K562 (cell line): ENCODE measurements at regions not wholly inside any gene's neighbourhood (a gene's known extent, or its start where the extent isn't known, plus 50 kb on each side); places are given as distances from the start of the nearest gene placed in this dataset.

Source experiments
- ATAC-seq: fragments of 200-7000 bp; cut with Tn5 transposase; 3 replicates; pipeline ENCODE4 v1.9.1; 2020; ENCODE audit warnings: moderate library complexity
- BruUV-seq: library from RNA; stranded (reverse); fragments of 400-500 nt; replicated peaks from 2 replicates; lab custom pipeline; 2021; lab: Mats Ljungman, UMichigan
- CTCF ChIA-PET: fragments of 300-600 bp; formaldehyde crosslinking; extraction: SDS; loops from one replicate; lab custom pipeline; 2021; ENCODE audit warnings: low intra/inter-chr PET ratio; lab: Yijun Ruan, JAX
- POLR2A ChIA-PET: fragments of 300-600, 350-650 bp; sonication (Branson Sonifier 250); formaldehyde crosslinking; extraction: SDS; loops from one replicate; lab custom pipeline; 2021; ENCODE audit warnings: antibody characterized with exemption, inconsistent platforms; lab: Yijun Ruan, JAX
- DNase-seq, 4 experiments: peaks; one replicate each; pipeline versions ENCODE4 v3.0.0 to v3.0.0-alpha.2; 2011 to 2018; ENCODE audit warnings: low spot score in 3 of 4, mixed read lengths in 3 of 4; ENCODE audit errors: extremely low read depth in 1 of 4
- FAIRE-seq: peaks from 2 replicates; lab custom pipeline; 2011; peaks lifted over from hg19 to GRCh38; lab: Jason Lieb, UNC
- H2AFZ ChIP-seq: 2 replicates; pipeline ENCODE4 v1.6.0; 2011; ENCODE audit warnings: low read depth, low read length, control low read depth, inconsistent platforms
- H3K27ac ChIP-seq: fragments of 200-600 bp; 3 replicates; pipeline ENCODE4 v1.8.0; 2011; ENCODE audit warnings: low read depth, mild to moderate bottlenecking, control low read depth, inconsistent platforms, low read length, moderate library complexity, mixed read lengths; ENCODE audit errors: extremely low read depth
- H3K27me3 ChIP-seq, 2 experiments: fragments of 300-600 bp in 1 of 2; 2 replicates in 1 of 2; 3 replicates in 1 of 2; pipeline versions ENCODE4 v1.6.0 to v1.8.0; 2011; ENCODE audit warnings: inconsistent platforms in 2 of 2, low read length in 2 of 2, mild to moderate bottlenecking in 1 of 2, mixed read lengths in 1 of 2, moderate library complexity in 1 of 2; ENCODE audit not compliant: control insufficient read depth in 2 of 2, insufficient read depth in 2 of 2
- H3K36me3 ChIP-seq: fragments of 300-600 bp; 3 replicates; pipeline ENCODE4 v1.8.0; 2011; ENCODE audit warnings: mild to moderate bottlenecking, low read length, inconsistent platforms; ENCODE audit not compliant: control insufficient read depth, insufficient read depth
- H3K4me1 ChIP-seq, 2 experiments: fragments of 200-600 bp in 1 of 2; replicated peaks in 1 of 2; 2 replicates in 1 of 2; 3 replicates in 1 of 2; pipeline versions ENCODE4 v1.5.1 to v1.8.0; 2011; ENCODE audit warnings: inconsistent platforms in 2 of 2, low read length in 2 of 2, mild to moderate bottlenecking in 1 of 2, mixed read lengths in 1 of 2, moderate library complexity in 1 of 2; ENCODE audit not compliant: control insufficient read depth in 2 of 2, insufficient read depth in 2 of 2
- H3K4me2 ChIP-seq: 2 replicates; pipeline ENCODE4 v1.6.1; 2011; ENCODE audit warnings: low read length, control low read depth, inconsistent platforms, mixed read lengths; ENCODE audit not compliant: insufficient read depth
- H3K4me3 ChIP-seq: fragments of 200-600 bp; sonication (generic), shearing (Covaris generic); 2 replicates; pipeline ENCODE4 v1.5.1; 2016; ENCODE audit warnings: control low read depth, inconsistent platforms
- H3K79me2 ChIP-seq: fragments of 200-600 bp; 3 replicates; pipeline ENCODE4 v1.8.0; 2011; ENCODE audit warnings: low read length, inconsistent platforms; ENCODE audit not compliant: control insufficient read depth, insufficient read depth
- H3K9ac ChIP-seq, 2 experiments: 2 replicates each; pipeline versions ENCODE4 v1.6.0 to v1.6.1; 2011; ENCODE audit warnings: low read depth in 2 of 2, low read length in 2 of 2, control low read depth in 1 of 2, inconsistent platforms in 1 of 2, mild to moderate bottlenecking in 1 of 2, mixed read lengths in 1 of 2; ENCODE audit not compliant: insufficient read depth in 1 of 2
- H3K9me1 ChIP-seq: one replicate; pipeline ENCODE4 v1.6.0; 2011; ENCODE audit warnings: inconsistent platforms, mild to moderate bottlenecking, low read length, moderate library complexity; ENCODE audit not compliant: control insufficient read depth, insufficient read depth
- H3K9me3 ChIP-seq: replicated peaks from 2 replicates; pipeline ENCODE4 v1.5.1; 2011; ENCODE audit warnings: low read depth, low read length, inconsistent platforms; ENCODE audit not compliant: control insufficient read depth, insufficient read depth
- H4K20me1 ChIP-seq: replicated peaks from 2 replicates; pipeline ENCODE4 v1.6.1; 2011; ENCODE audit warnings: low read length, inconsistent platforms, mixed read lengths; ENCODE audit not compliant: control insufficient read depth, insufficient read depth
- CHCHD3 ChIP-seq: fragments of 250-450 bp; sonication (Bioruptor Pico); IDR thresholded peaks from 2 replicates; pipeline ENCODE4 v2.1.2; 2022; ENCODE audit warnings: mild to moderate bottlenecking
- FOXP4 ChIP-seq: sonication (generic); formaldehyde crosslinking; IDR thresholded peaks from 2 replicates; pipeline ENCODE4 v1.8.0; 2022; ENCODE audit warnings: mild to moderate bottlenecking, missing genetic modification reagents, borderline replicate concordance
- LARP7 ChIP-seq: fragments of 450-650 bp; IDR thresholded peaks from 2 replicates; pipeline ENCODE4 v1.6.1; 2016
- MLX ChIP-seq, 2 experiments: fragments of 450-650 bp in 1 of 2; sonication (generic) in 1 of 2; formaldehyde crosslinking; conservative IDR thresholded peaks; 2 replicates each; pipeline versions ENCODE4 v1.4.0 to v1.8.1; 2020 to 2022; ENCODE audit warnings: mild to moderate bottlenecking in 1 of 2, missing genetic modification reagents in 1 of 2
- MNT ChIP-seq, 2 experiments: fragments of 450-650 bp; conservative IDR thresholded peaks; 2 replicates each; pipeline ENCODE4 v1.6.1; 2017; ENCODE audit warnings: mild to moderate bottlenecking in 2 of 2, moderate library complexity in 2 of 2
- SNAPC5 ChIP-seq: fragments of 250-450 bp; sonication (Bioruptor Pico); IDR thresholded peaks from 2 replicates; pipeline ENCODE4 v1.8.0; 2021; ENCODE audit warnings: moderate library complexity, mild to moderate bottlenecking, inconsistent platforms
- ZBTB34 ChIP-seq: fragments of 250-450 bp; sonication (Bioruptor Pico); IDR thresholded peaks from 2 replicates; pipeline ENCODE4 v1.8.0; 2021; ENCODE audit warnings: mild to moderate bottlenecking, moderate library complexity
- ZNF354B ChIP-seq: fragments of 250-450 bp; sonication (Bioruptor Pico); IDR thresholded peaks from 2 replicates; pipeline ENCODE4 v1.4.0; 2020
- WGBS: fragments of 100-300 bp; shearing (Covaris generic); methylation state at CpG from one replicate; pipeline ENCODE4 v1.1.6; 2016; ENCODE audit warnings: low coverage, mixed read lengths; ENCODE audit not compliant: insufficient coverage; ENCODE audit errors: missing lambda C conversion rate; 5-methylcytosine and 5-hydroxymethylcytosine counted together
- in situ Hi-C: fragments of 300-500 bp; cut with MboI; formaldehyde crosslinking; loops from 4 replicates; pipeline ENCODE4 v1.15.0; 2018; ENCODE audit warnings: inconsistent platforms, mixed read lengths
- intact Hi-C: fragments of 100-400 bp; cut with micrococcal nuclease; formaldehyde crosslinking; loops from 2 replicates; pipeline ENCODE4 v1.14.2; 2022

GRCh38 chr1:94611681-94612475 lies 70.3 kb upstream of the F3 start:
- CTCF ChIA-PET: no interaction called here

More at GRCh38 chr1:94611681-94612475, 70.3 kb upstream of the F3 start:
- Histone ChIP-seq H3K4me3 (no peak overlapping the region), H3K9me1 (no peaks in the 10 kb centered on the region), H4K20me1 (no peaks in the 10 kb centered on the region), H3K27me3 (peaks cover 0 to 4% of the 10 kb centered on the region in 2 experiments; a peak in 1 of 5 replicates), H3K4me1 (peaks cover 0 to 15% of the 10 kb centered on the region in 2 experiments; a peak in 2 of 5 replicates), H2AFZ (no peak overlapping the region), H3K79me2 (no peaks in the 10 kb centered on the region), H3K9me3 (no peaks in the 10 kb centered on the region), H3K36me3 (no peaks in the 10 kb centered on the region), H3K9ac (no peak overlapping the region), H3K4me2 (no peak overlapping the region), H3K27ac (no peak overlapping the region)
- in situ Hi-C loops: no loop called here
- BruUV-seq: no TSS peak
- intact Hi-C loops: no loop called here
- WGBS: 25% methylated on average over 7 of the region's 7 CpGs
- no peak for FAIRE-seq
- POLR2A ChIA-PET: no interaction called here
- no peak for DNase-seq
- ATAC-seq: no peak
- TF ChIP-seq MNT (conservative IDR thresholded peaks at IDR 0.05): no peak
- no peak for TF ChIP-seq CHCHD3
- no peak for TF ChIP-seq FOXP4
- no peak for TF ChIP-seq ZBTB34 (CRISPR knock-in tag)
- no peak for TF ChIP-seq SNAPC5 (CRISPR knock-in tag)
- TF ChIP-seq LARP7: no peak
- TF ChIP-seq MLX (CRISPR knock-in tag; conservative IDR thresholded peaks at IDR 0.05): no peak
- TF ChIP-seq ZNF354B: no peak
